NCI-H2227 (cell line): ENCODE measurements at regions not wholly inside any gene's neighbourhood (a gene's known extent, or its start where the extent isn't known, plus 50 kb on each side); places are given as distances from the start of the nearest gene placed in this dataset.
A peak's percentile ranks its signal among the peaks of the same experiment; 100 is the strongest.

ENCODE experiments used
- DNase-seq: peaks from one replicate; lab custom pipeline; 2025; ENCODE audit not compliant: unreplicated experiment; lab: John Stamatoyannopoulos, UW

- DNase-seq = no peak
Observed at GRCh38 chr4:164377277-164377676, 376.7 kb upstream of the SMIM31 start.

- no peak for DNase-seq
Observed at GRCh38 chr4:164378361-164378760, 375.6 kb upstream of the SMIM31 start.

- DNase-seq = no peak
Observed at GRCh38 chr4:164379694-164380093, 374.2 kb upstream of the SMIM31 start.

- no peak for DNase-seq
Observed at GRCh38 chr4:164381859-164382258, 372.1 kb upstream of the SMIM31 start.

GRCh38 chr4:164383058-164383357 is 370.9 kb upstream of the SMIM31 start:
- DNase-seq = no peak

GRCh38 chr4:164383358-164384220 is 370.3 kb upstream of the SMIM31 start:
- peak; percentile 17 for DNase-seq

GRCh38 chr4:164384416-164384815 is 369.5 kb upstream of the SMIM31 start:
- DNase-seq = no peak

GRCh38 chr4:164396439-164396838 is 357.5 kb upstream of the SMIM31 start:
- no peak for DNase-seq

- DNase-seq = no peak
Observed at GRCh38 chr4:164402554-164402953, 351.4 kb upstream of the SMIM31 start.

GRCh38 chr4:164405774-164406173 is 348.2 kb upstream of the SMIM31 start:
- DNase-seq = no peak

- DNase-seq = no peak
Observed at GRCh38 chr4:164408831-164409230, 345.1 kb upstream of the SMIM31 start.

GRCh38 chr4:164410401-164410800 is 343.5 kb upstream of the SMIM31 start:
- no peak for DNase-seq

GRCh38 chr4:164412246-164412645 is 341.7 kb upstream of the SMIM31 start:
- DNase-seq = no peak

GRCh38 chr4:164413743-164414142 is 340.2 kb upstream of the SMIM31 start:
- no peak for DNase-seq

- DNase-seq = no peak
Observed at GRCh38 chr4:164423819-164424218, 330.1 kb upstream of the SMIM31 start.

GRCh38 chr4:164424846-164425245 is 329.1 kb upstream of the SMIM31 start:
- no peak for DNase-seq

- no peak for DNase-seq
Observed at GRCh38 chr4:164428561-164428960, 325.4 kb upstream of the SMIM31 start.

- DNase-seq = no peak
Observed at GRCh38 chr4:164438321-164438720, 315.6 kb upstream of the SMIM31 start.

GRCh38 chr4:164439037-164439436 is 314.9 kb upstream of the SMIM31 start:
- DNase-seq = no peak

- DNase-seq = no peak
Observed at GRCh38 chr4:164440199-164440598, 313.7 kb upstream of the SMIM31 start.

- peak; percentile 9 for DNase-seq
Observed at GRCh38 chr4:164441109-164441508, 312.8 kb upstream of the SMIM31 start.

- no peak for DNase-seq
Observed at GRCh38 chr4:164442180-164442579, 311.8 kb upstream of the SMIM31 start.

GRCh38 chr4:164446516-164446915 is 307.4 kb upstream of the SMIM31 start:
- DNase-seq = no peak
